ENCODE measurements at regions not wholly inside any gene's neighbourhood (a gene's known extent, or its start where the extent isn't known, plus 50 kb on each side); places are given as distances from the start of the nearest gene placed in this dataset.

GRCh38 chr6:90758741-90759140 is 171.9 kb upstream of the MAP3K7 start:
- ATAC-seq, result no peak

GRCh38 chr6:90753820-90754643 is 167.2 kb upstream of the MAP3K7 start:
- ATAC-seq, result no peak

GRCh38 chr6:90739802-90740201 is 152.9 kb upstream of the MAP3K7 start:
- ATAC-seq, result no peak

- no peak for ATAC-seq
Measured at GRCh38 chr6:90739339-90739738, 152.5 kb upstream of the MAP3K7 start.

- no peak for ATAC-seq
Measured at GRCh38 chr6:90730151-90730673, 143.3 kb upstream of the MAP3K7 start.

GRCh38 chr6:90729057-90729456 is 142.2 kb upstream of the MAP3K7 start:
- ATAC-seq, result peak; percentile 48

GRCh38 chr6:90722648-90723047 is 135.8 kb upstream of the MAP3K7 start:
- ATAC-seq, result no peak

- ATAC-seq, result peak; percentile 39
Measured at GRCh38 chr6:90720404-90720803, 133.5 kb upstream of the MAP3K7 start.

- ATAC-seq, result peak; percentile 75
Measured at GRCh38 chr6:90719321-90720195, 132.7 kb upstream of the MAP3K7 start.

GRCh38 chr6:90716376-90716775 is 129.5 kb upstream of the MAP3K7 start:
- ATAC-seq, result no peak

- no peak for ATAC-seq
Measured at GRCh38 chr6:90715093-90715655, 128.3 kb upstream of the MAP3K7 start.

GRCh38 chr6:90714319-90714718 is 127.4 kb upstream of the MAP3K7 start:
- no peak for ATAC-seq

GRCh38 chr6:90712114-90712513 is 125.2 kb upstream of the MAP3K7 start:
- no peak for ATAC-seq

GRCh38 chr6:90709431-90709996 is 122.6 kb upstream of the MAP3K7 start:
- no peak for ATAC-seq

GRCh38 chr6:90708206-90708737 is 121.4 kb upstream of the MAP3K7 start:
- no peak for ATAC-seq

GRCh38 chr6:90707246-90707645 is 120.4 kb upstream of the MAP3K7 start:
- ATAC-seq, result no peak

GRCh38 chr6:90703336-90703735 is 116.5 kb upstream of the MAP3K7 start:
- ATAC-seq, result no peak

GRCh38 chr6:90701926-90702325 is 115.1 kb upstream of the MAP3K7 start:
- ATAC-seq, result no peak

- no peak for ATAC-seq
Measured at GRCh38 chr6:90701146-90701781, 114.4 kb upstream of the MAP3K7 start.

GRCh38 chr6:90695316-90695715 is 108.4 kb upstream of the MAP3K7 start:
- no peak for ATAC-seq

- ATAC-seq, result no peak
Measured at GRCh38 chr6:90694802-90695201, 107.9 kb upstream of the MAP3K7 start.

- no peak for ATAC-seq
Measured at GRCh38 chr6:90691823-90692222, 105.0 kb upstream of the MAP3K7 start.
